HepG2 (cell line): ENCODE measurements at regions not wholly inside any gene's neighbourhood (a gene's known extent, or its start where the extent isn't known, plus 50 kb on each side); places are given as distances from the start of the nearest gene placed in this dataset.

Source experiments
- ATAC-seq: fragments of 200-7000 bp; cut with Tn5 transposase; 3 replicates; pipeline ENCODE4 v1.9.1; 2020; ENCODE audit warnings: mild to moderate bottlenecking, moderate library complexity
- BruUV-seq: library from RNA; stranded (reverse); fragments of 400-500 nt; replicated peaks from 2 replicates; lab custom pipeline; 2021; lab: Mats Ljungman, UMichigan
- CTCF ChIA-PET: fragments of 300-600 bp; formaldehyde crosslinking; extraction: SDS; loops from one replicate; lab custom pipeline; 2021; ENCODE audit warnings: low total read pairs, inconsistent platforms, low intra/inter-chr PET ratio; lab: Yijun Ruan, JAX
- POLR2A ChIA-PET: fragments of 350-600 bp; sonication (Branson Sonifier 250); formaldehyde crosslinking; loops from one replicate; lab custom pipeline; 2020; ENCODE audit warnings: antibody characterized with exemption, inconsistent platforms; lab: Yijun Ruan, JAX
- DNase-seq: peaks from one replicate; pipeline ENCODE4 v3.0.0-alpha.2; 2015; ENCODE audit warnings: low spot score
- FAIRE-seq: peaks from 3 replicates; lab custom pipeline; 2011; peaks lifted over from hg19 to GRCh38; lab: Jason Lieb, UNC
- H2AFZ ChIP-seq: one replicate; pipeline ENCODE4 v1.6.1; 2011; ENCODE audit warnings: low read length, inconsistent platforms
- H3K27ac ChIP-seq: fragments of 300-600 bp; 3 replicates; pipeline ENCODE4 v1.8.0; 2011; ENCODE audit warnings: mixed run types, mild to moderate bottlenecking, mixed read lengths, low read length, inconsistent platforms; ENCODE audit not compliant: insufficient read depth; ENCODE audit errors: extremely low read length
- H3K27me3 ChIP-seq, 2 experiments: fragments of 200-600 bp in 1 of 2; 2 replicates in 1 of 2; 3 replicates in 1 of 2; pipeline versions ENCODE4 v1.6.0 to v1.8.0; 2011; ENCODE audit warnings: low read length in 2 of 2, mild to moderate bottlenecking in 2 of 2, moderate library complexity in 2 of 2, inconsistent platforms in 1 of 2; ENCODE audit not compliant: insufficient read depth in 2 of 2, control insufficient read depth in 1 of 2
- H3K36me3 ChIP-seq, 2 experiments: fragments of 200-600 bp in 1 of 2; replicated peaks in 1 of 2; 2 replicates in 1 of 2; 3 replicates in 1 of 2; pipeline versions ENCODE4 v1.5.1 to v1.8.0; 2011; ENCODE audit warnings: low read length in 2 of 2, inconsistent platforms in 1 of 2; ENCODE audit not compliant: insufficient read depth in 2 of 2, control insufficient read depth in 1 of 2
- H3K4me1 ChIP-seq: 2 replicates; pipeline ENCODE4 v1.5.1; 2012; ENCODE audit warnings: low read length, inconsistent platforms; ENCODE audit not compliant: insufficient read depth
- H3K4me2 ChIP-seq: 2 replicates; pipeline ENCODE4 v1.6.0; 2011; ENCODE audit warnings: low read depth, low read length, inconsistent platforms
- H3K4me3 ChIP-seq, 3 experiments: fragments of 200-600 bp in 1 of 3; sonication (generic), shearing (Covaris generic) in 1 of 3; replicated peaks in 1 of 3; 2 replicates each; pipeline ENCODE4 v1.5.1; 2011 to 2016; ENCODE audit warnings: low read length in 3 of 3, inconsistent platforms in 2 of 3, low read depth in 2 of 3, mild to moderate bottlenecking in 2 of 3, control low read depth in 1 of 3, mixed read lengths in 1 of 3; ENCODE audit not compliant: insufficient read depth in 1 of 3
- H3K79me2 ChIP-seq: one replicate; pipeline ENCODE4 v1.6.1; 2011; ENCODE audit warnings: low read length, inconsistent platforms; ENCODE audit not compliant: insufficient read depth
- H3K9ac ChIP-seq: 2 replicates; pipeline ENCODE4 v1.6.0; 2011; ENCODE audit warnings: mild to moderate bottlenecking, low read depth, low read length, inconsistent platforms; ENCODE audit not compliant: insufficient read depth
- H3K9me3 ChIP-seq: 2 replicates; pipeline ENCODE4 v1.5.1; 2012; ENCODE audit warnings: mild to moderate bottlenecking, low read length
- H4K20me1 ChIP-seq: 2 replicates; pipeline ENCODE4 v1.6.0; 2011; ENCODE audit warnings: inconsistent platforms, mild to moderate bottlenecking, low read length, moderate library complexity; ENCODE audit not compliant: insufficient read depth
- DNMT1 ChIP-seq: sonication (generic); formaldehyde crosslinking; IDR thresholded peaks from 2 replicates; pipeline ENCODE4 v1.5.1; 2020; ENCODE audit warnings: mild to moderate bottlenecking, missing genetic modification reagents
- EEA1 ChIP-seq: sonication (generic); formaldehyde crosslinking; IDR thresholded peaks from 2 replicates; pipeline ENCODE4 v1.5.1; 2020; ENCODE audit warnings: mild to moderate bottlenecking, missing genetic modification reagents, borderline replicate concordance
- KDM6A ChIP-seq: IDR thresholded peaks from 2 replicates; pipeline ENCODE4 v1.6.1; 2016; ENCODE audit warnings: low read depth
- MIER3 ChIP-seq: IDR thresholded peaks from 2 replicates; pipeline ENCODE4 v1.6.1; 2016; ENCODE audit warnings: missing compliant biosample characterization, borderline replicate concordance
- PHF5A ChIP-seq: IDR thresholded peaks from one replicate; pipeline ENCODE4 v1.6.1; 2018; ENCODE audit warnings: low read depth, missing genetic modification reagents; ENCODE audit not compliant: unreplicated experiment
- RARA ChIP-seq: IDR thresholded peaks from 2 replicates; pipeline ENCODE4 v1.6.1; 2016; ENCODE audit warnings: missing genetic modification reagents, missing compliant biosample characterization
- THRA ChIP-seq: sonication (generic); formaldehyde crosslinking; IDR thresholded peaks from 2 replicates; pipeline ENCODE4 v1.4.0; 2020; ENCODE audit warnings: missing genetic modification reagents, borderline replicate concordance
- ZBTB42 ChIP-seq: sonication (generic); formaldehyde crosslinking; IDR thresholded peaks from 2 replicates; pipeline ENCODE4 v1.5.0; 2020; ENCODE audit warnings: mild to moderate bottlenecking, missing genetic modification reagents
- ZMAT3 ChIP-seq: sonication (generic); formaldehyde crosslinking; conservative IDR thresholded peaks from 2 replicates; pipeline ENCODE4 v1.7.0; 2021; ENCODE audit warnings: missing genetic modification reagents
- ZNF232 ChIP-seq: sonication (generic); formaldehyde crosslinking; IDR thresholded peaks from 2 replicates; pipeline ENCODE4 v1.4.0; 2020; ENCODE audit warnings: missing genetic modification reagents, borderline replicate concordance
- ZNF660 ChIP-seq: sonication (generic); formaldehyde crosslinking; IDR thresholded peaks from 2 replicates; pipeline ENCODE4 v1.5.1; 2020; ENCODE audit warnings: mild to moderate bottlenecking, low read depth, missing genetic modification reagents, borderline replicate concordance
- ZSCAN30 ChIP-seq: sonication (generic); formaldehyde crosslinking; IDR thresholded peaks from 2 replicates; pipeline ENCODE4 v1.5.0; 2020; ENCODE audit warnings: mild to moderate bottlenecking, missing genetic modification reagents
- WGBS: methylation state at CpG from one replicate; pipeline ENCODE4 v1.1.6; 2017; ENCODE audit warnings: low lambda C conversion rate; 5-methylcytosine and 5-hydroxymethylcytosine counted together
- in situ Hi-C: cut with HindIII; loops from 2 replicates; pipeline ENCODE4 v1.10.0; 2017; ENCODE audit warnings: low pct_unique_long_range_greater_than_20kb; ENCODE audit not compliant: extremely low pct_ligation_motif_present
- intact Hi-C: fragments of 100-400 bp; cut with micrococcal nuclease; formaldehyde crosslinking; loops from one replicate; pipeline ENCODE4 v1.10.0; 2022; ENCODE audit not compliant: unreplicated experiment
- TF ChIP-seq, protein P1 (sequence below): sonication (generic); formaldehyde crosslinking; IDR thresholded peaks from 2 replicates; pipeline ENCODE4 v1.4.0; 2020; ENCODE audit warnings: mild to moderate bottlenecking, missing genetic modification reagents
- TF ChIP-seq, protein P2 (sequence below): sonication (generic); formaldehyde crosslinking; IDR thresholded peaks from 2 replicates; pipeline ENCODE4 v1.5.0; 2020; ENCODE audit warnings: missing genetic modification reagents

DNA sequence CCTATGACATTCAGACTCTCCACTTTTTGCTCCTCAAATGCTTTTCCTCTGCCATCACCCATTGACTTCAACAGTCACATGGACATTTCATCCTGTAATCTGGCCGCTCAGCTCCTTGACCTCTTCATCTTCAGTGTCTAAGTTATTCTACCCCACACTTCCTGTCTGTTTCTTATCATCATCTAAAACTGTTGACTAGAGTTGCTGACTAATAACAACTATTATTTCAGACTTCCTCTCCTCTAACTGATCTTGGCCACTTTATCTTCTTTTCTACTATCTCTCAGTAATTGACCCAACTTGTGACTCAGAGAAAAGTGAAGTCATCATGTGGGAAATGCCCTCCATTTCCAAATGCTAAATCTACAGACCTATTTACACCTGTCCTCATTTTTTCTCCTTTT is 254.7 kb upstream of the TRPC7 start (continued):
- TF ChIP-seq, protein P1, sequence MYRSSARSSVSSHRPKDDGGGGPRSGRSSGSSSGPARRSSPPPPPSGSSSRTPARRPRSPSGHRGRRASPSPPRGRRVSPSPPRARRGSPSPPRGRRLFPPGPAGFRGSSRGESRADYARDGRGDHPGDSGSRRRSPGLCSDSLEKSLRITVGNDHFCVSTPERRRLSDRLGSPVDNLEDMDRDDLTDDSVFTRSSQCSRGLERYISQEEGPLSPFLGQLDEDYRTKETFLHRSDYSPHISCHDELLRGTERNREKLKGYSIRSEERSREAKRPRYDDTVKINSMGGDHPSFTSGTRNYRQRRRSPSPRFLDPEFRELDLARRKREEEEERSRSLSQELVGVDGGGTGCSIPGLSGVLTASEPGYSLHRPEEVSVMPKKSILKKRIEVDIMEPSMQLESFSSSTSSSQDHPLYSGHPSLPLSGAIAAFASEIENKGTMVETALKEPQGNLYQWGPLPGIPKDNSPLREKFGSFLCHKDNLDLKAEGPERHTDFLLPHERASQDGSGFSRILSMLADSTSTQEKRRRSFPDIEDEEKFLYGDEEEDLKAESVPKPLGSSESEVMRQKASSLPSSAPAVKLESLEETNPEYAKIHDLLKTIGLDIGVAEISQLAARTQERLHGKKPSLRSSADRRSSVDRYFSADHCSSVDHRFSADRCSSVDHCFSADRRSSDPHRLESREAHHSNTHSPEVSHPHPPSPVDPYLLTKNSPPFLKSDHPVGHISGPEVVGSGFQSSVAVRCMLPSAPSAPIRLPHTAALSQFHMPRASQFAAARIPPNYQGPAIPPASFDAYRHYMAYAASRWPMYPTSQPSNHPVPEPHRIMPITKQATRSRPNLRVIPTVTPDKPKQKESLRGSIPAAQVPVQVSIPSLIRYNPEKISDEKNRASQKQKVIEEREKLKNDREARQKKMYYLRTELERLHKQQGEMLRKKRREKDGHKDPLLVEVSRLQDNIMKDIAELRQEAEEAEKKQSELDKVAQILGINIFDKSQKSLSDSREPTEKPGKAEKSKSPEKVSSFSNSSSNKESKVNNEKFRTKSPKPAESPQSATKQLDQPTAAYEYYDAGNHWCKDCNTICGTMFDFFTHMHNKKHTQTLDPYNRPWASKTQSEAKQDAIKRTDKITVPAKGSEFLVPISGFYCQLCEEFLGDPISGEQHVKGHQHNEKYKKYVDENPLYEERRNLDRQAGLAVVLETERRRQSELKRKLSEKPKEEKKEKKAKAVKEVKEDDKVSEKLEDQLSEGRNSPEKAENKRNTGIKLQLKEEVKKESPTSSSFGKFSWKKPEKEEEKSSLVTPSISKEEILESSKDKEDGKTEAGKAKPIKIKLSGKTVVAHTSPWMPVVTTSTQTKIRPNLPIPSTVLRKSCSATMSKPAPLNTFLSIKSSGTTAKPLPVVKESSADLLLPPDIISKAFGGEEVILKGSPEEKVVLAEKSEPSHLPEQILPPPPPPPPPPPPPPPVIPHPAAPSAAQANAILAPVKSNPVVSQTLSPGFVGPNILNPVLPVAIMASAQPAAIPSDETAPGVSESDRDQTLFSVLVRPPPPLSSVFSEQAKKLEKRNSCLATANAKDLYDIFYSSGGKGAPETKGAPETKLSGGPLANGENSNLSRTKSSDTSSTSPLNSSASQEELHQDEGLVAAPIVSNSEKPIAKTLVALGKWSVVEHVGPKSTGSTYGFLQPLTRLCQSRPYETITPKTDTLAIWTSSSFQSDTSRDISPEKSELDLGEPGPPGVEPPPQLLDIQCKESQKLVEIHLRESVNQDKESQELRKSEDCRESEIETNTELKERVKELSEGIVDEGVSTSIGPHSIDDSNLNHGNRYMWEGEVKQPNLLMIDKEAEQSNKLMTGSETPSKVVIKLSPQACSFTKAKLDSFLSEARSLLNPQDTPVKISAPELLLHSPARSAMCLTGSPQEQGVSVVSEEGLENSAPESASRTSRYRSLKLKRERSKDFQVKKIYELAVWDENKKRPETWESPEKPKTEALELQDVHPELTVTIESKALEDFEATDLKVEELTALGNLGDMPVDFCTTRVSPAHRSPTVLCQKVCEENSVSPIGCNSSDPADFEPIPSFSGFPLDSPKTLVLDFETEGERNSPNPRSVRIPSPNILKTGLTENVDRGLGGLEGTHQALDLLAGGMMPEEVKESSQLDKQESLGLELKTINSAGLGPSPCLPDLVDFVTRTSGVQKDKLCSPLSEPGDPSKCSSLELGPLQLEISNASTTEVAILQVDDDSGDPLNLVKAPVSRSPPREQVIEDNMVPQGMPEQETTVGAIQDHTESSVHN (CRISPR knock-in tag) = no peak
- TF ChIP-seq ZSCAN30 = no peak
- TF ChIP-seq KDM6A = no peak
- TF ChIP-seq ZBTB42 = no peak
- TF ChIP-seq EEA1 = no peak

DNA sequence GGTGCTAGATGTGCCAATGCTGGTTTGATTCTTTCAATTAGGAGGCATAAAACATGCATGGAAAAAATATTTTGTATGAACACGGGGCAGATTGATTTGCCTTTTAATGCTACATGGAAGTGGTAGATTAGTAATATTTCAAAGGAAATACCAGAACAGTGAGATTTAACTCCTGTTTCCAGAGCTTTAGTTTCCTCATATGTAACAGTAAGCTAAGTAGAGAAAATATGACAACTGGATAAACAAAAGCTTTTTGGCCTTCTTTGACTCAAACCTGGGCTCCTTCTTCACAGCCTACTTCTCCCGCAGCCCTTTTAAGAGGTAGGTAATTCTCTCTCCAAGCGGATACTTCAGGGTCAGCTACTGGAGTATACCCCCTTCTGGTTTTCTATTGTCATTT is 254.2 kb upstream of the TRPC7 start:
- no peak overlapping the region for H3K27ac ChIP-seq
- H3K9ac ChIP-seq = no peak overlapping the region
- ATAC-seq = no peak
- H3K4me1 ChIP-seq = no peaks in the 10 kb centered on the region
- 4% methylated on average over 3 of the region's 3 CpGs for WGBS
- BruUV-seq = no TSS peak
- H3K79me2 ChIP-seq = no peaks in the 10 kb centered on the region
- intact Hi-C loops (no loop called here), in situ Hi-C loops (no loop called here)
- POLR2A ChIA-PET = no interaction called here
- H3K27me3 ChIP-seq = no peaks in the 10 kb centered on the region
- no peak overlapping the region for H3K4me2 ChIP-seq
- no peak overlapping the region for H2AFZ ChIP-seq
- CTCF ChIA-PET = no interaction called here
- FAIRE-seq = no peak
- H3K9me3 ChIP-seq = no peaks in the 10 kb centered on the region
- H3K4me3 ChIP-seq = no peak overlapping the region
- DNase-seq = no peak
- no peaks in the 10 kb centered on the region for H3K36me3 ChIP-seq
- H4K20me1 ChIP-seq = no peaks in the 10 kb centered on the region
- TF ChIP-seq ZMAT3 = no peak
- TF ChIP-seq, protein P2, sequence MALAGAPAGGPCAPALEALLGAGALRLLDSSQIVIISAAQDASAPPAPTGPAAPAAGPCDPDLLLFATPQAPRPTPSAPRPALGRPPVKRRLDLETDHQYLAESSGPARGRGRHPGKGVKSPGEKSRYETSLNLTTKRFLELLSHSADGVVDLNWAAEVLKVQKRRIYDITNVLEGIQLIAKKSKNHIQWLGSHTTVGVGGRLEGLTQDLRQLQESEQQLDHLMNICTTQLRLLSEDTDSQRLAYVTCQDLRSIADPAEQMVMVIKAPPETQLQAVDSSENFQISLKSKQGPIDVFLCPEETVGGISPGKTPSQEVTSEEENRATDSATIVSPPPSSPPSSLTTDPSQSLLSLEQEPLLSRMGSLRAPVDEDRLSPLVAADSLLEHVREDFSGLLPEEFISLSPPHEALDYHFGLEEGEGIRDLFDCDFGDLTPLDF (CRISPR knock-in tag) = no peak
- no peak for TF ChIP-seq THRA (CRISPR knock-in tag)
- TF ChIP-seq DNMT1 (CRISPR knock-in tag) = no peak
- no peak for TF ChIP-seq ZNF232 (CRISPR knock-in tag)
- no peak for TF ChIP-seq PHF5A (CRISPR knock-in tag)
- no peak for TF ChIP-seq ZNF660 (CRISPR knock-in tag)
- no peak for TF ChIP-seq MIER3 (CRISPR knock-in tag)
- no peak for TF ChIP-seq RARA (CRISPR knock-in tag)
